ENCODE measurements at regions not wholly inside any gene's neighbourhood (a gene's known extent, or its start where the extent isn't known, plus 50 kb on each side); places are given as distances from the start of the nearest gene placed in this dataset.

DNA sequence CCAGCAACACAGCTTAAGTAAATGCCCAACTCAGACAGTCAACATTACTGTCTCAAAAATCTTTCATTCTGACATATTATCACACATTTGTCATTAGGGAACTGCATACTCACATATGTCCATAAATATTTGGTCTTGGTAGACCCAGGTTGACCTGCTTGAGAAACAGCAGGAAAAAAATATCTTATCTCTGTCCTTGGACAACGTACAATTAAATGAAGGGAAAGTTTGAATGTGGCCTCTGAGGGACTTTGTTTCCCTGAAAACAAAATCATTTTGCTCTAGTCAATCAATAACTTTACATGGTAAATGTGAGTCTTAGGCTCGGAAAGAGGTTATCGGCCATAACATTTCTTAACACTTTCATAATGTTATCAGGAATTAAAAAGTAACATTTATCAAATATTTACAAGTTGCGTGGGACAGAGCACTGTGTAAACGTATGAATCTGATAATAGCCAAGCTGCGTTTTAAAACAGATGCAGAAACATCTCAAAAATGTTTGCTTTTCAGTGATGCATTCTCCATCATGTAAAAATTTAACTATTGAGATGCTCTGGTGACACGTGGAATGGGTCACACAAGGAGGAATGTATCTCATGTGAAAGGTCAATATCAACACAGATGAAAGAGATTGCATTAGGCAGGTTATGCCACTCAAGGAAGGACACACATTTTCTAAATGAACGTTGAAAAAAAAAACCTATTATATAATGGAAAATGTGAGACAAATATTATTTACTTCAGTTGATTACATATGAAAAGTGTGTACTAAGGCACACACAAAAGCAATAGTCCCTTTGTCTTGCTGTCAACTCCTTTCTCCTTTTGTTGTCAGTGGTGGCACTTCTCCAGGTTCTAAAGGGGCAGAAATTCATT is 304.4 kb downstream of the WDR72 start:
- Histone ChIP-seq H3K27me3 (ENCODE audit: control insufficient read depth, insufficient read depth, low read length) (no peaks in the 10 kb centered on the region), H3K4me1 (ENCODE audit: control insufficient read depth, insufficient read depth, low read length) (no peaks in the 10 kb centered on the region), H3K9me3 (ENCODE audit: control insufficient read depth, insufficient read depth, low read length) (no peaks in the 10 kb centered on the region), H3K27ac (ENCODE audit: low read length) (no peak overlapping the region), H3K36me3 (ENCODE audit: control insufficient read depth, insufficient read depth, low read length) (no peaks in the 10 kb centered on the region), H3K4me3 (ENCODE audit: low read length) (no peak overlapping the region)
- TF ChIP-seq, protein P1, sequence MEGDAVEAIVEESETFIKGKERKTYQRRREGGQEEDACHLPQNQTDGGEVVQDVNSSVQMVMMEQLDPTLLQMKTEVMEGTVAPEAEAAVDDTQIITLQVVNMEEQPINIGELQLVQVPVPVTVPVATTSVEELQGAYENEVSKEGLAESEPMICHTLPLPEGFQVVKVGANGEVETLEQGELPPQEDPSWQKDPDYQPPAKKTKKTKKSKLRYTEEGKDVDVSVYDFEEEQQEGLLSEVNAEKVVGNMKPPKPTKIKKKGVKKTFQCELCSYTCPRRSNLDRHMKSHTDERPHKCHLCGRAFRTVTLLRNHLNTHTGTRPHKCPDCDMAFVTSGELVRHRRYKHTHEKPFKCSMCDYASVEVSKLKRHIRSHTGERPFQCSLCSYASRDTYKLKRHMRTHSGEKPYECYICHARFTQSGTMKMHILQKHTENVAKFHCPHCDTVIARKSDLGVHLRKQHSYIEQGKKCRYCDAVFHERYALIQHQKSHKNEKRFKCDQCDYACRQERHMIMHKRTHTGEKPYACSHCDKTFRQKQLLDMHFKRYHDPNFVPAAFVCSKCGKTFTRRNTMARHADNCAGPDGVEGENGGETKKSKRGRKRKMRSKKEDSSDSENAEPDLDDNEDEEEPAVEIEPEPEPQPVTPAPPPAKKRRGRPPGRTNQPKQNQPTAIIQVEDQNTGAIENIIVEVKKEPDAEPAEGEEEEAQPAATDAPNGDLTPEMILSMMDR (IDR thresholded peaks at IDR 0.05) = no peak
- intact Hi-C loops (cut with micrococcal nuclease) = no loop called here
- no peak overlapping the region for H3K4me3 Mint-ChIP-seq
- 93% methylated on average over 7 of the region's 8 CpGs for WGBS (ENCODE audit: insufficient coverage)
- no peaks in the 10 kb centered on the region for H3K27me3 Mint-ChIP-seq (ENCODE audit: low read depth in 2 of 2)
- DNase-seq = no peak
- ATAC-seq = no peak
- no peaks in the 10 kb centered on the region for H3K4me1 Mint-ChIP-seq
- H3K27ac Mint-ChIP-seq = no peak overlapping the region
- no peaks in the 10 kb centered on the region for H3K36me3 Mint-ChIP-seq
- H3K9me3 Mint-ChIP-seq = peaks cover 5 to 8% of the 10 kb centered on the region in 2 donors

DNA sequence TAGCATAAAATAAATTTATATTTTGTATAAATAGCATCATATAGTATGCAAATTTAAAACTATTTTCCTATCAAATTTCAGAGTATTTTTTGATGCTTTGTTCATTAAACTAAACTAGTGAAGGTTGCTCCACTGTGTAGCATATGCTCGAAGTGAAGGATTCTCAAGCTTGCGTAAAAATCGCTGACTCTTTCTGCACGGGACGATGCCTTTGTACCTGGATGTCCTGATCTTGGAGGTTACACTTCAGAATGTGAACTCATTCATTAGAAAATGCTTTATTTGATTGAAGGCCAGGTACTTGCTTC is 305.0 kb downstream of the WDR72 start:
- H3K27ac Mint-ChIP-seq = no peak overlapping the region
- intact Hi-C loops (cut with micrococcal nuclease) = no loop called here
- Histone ChIP-seq H3K4me1 (ENCODE audit: control insufficient read depth, insufficient read depth, low read length) (no peaks in the 10 kb centered on the region), H3K27ac (ENCODE audit: low read length) (no peak overlapping the region), H3K9me3 (ENCODE audit: control insufficient read depth, insufficient read depth, low read length) (no peaks in the 10 kb centered on the region), H3K27me3 (ENCODE audit: control insufficient read depth, insufficient read depth, low read length) (no peaks in the 10 kb centered on the region), H3K36me3 (ENCODE audit: control insufficient read depth, insufficient read depth, low read length) (no peaks in the 10 kb centered on the region), H3K4me3 (ENCODE audit: low read length) (no peak overlapping the region)
- ATAC-seq = no peak
- peaks cover 5 to 8% of the 10 kb centered on the region in 2 donors for H3K9me3 Mint-ChIP-seq
- H3K27me3 Mint-ChIP-seq (ENCODE audit: low read depth in 2 of 2) = no peaks in the 10 kb centered on the region
- H3K4me1 Mint-ChIP-seq = no peaks in the 10 kb centered on the region
- H3K4me3 Mint-ChIP-seq = no peak overlapping the region
- H3K36me3 Mint-ChIP-seq = no peaks in the 10 kb centered on the region
- TF ChIP-seq, protein P1 (IDR thresholded peaks at IDR 0.05) = no peak
- DNase-seq = no peak
- WGBS (ENCODE audit: insufficient coverage) = 89% methylated on average over 5 of the region's 5 CpGs

DNA sequence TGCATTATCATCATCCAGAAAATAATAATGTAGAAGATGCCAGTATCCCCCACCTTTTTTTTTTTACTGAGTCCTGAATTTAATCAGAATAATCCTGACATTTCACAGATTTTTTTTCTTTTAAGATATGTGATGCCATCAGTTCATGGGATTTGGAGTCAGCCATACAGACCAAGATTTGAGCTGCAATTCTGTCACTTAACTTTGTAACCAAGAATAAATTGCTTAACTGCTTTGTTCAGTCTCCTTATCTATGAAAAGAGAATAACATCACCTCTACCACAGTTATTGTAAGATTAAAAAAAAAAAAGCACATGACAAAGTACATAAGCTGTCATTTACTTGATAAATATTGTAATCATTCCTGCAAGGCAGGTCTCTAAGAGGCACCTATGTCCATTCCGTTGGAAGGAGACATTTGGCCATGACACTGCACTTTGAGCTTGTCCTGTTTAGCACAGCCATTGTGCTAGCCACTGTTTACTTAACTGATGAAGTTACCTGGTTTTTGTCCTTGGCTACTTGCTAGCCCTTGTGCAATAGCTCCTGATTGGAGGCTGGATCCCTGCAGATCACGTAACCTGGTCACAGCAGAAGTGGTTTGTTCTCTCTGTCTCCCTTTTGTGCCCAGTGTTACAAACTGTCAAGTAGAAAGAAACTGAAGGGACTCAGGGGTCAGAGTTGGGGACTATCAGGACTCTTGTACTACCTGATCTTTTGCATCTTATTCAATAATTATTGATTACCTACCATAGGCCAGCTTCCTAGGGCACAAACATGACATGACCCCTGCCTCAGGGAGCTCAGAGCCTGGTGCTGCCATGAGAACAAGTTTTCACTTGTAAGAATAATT is 306.0 kb downstream of the WDR72 start:
- intact Hi-C loops (cut with micrococcal nuclease) = no loop called here
- WGBS (ENCODE audit: insufficient coverage) = 77% methylated on average over 2 of the region's 2 CpGs
- peaks cover 0 to 4% of the 10 kb centered on the region in 2 donors for H3K9me3 Mint-ChIP-seq

More for the DNA sequence above, 306.0 kb downstream of the WDR72 start:
- TF ChIP-seq, protein P1 (IDR thresholded peaks at IDR 0.05) = no peak
- no peak overlapping the region for H3K27ac ChIP-seq (ENCODE audit: low read length)
- Mint-ChIP-seq H3K36me3 (no peaks in the 10 kb centered on the region), H3K4me3 (no peak overlapping the region), H3K27ac (no peak overlapping the region), H3K4me1 (no peaks in the 10 kb centered on the region), H3K27me3 (ENCODE audit: low read depth in 2 of 2) (no peaks in the 10 kb centered on the region)
- ATAC-seq (no peak), DNase-seq (no peak)
- H3K9me3 ChIP-seq (ENCODE audit: control insufficient read depth, insufficient read depth, low read length) = no peaks in the 10 kb centered on the region
- H3K36me3 ChIP-seq (ENCODE audit: control insufficient read depth, insufficient read depth, low read length) = no peaks in the 10 kb centered on the region
- H3K27me3 ChIP-seq (ENCODE audit: control insufficient read depth, insufficient read depth, low read length) = no peaks in the 10 kb centered on the region
- H3K4me3 ChIP-seq (ENCODE audit: low read length) = no peak overlapping the region
- no peaks in the 10 kb centered on the region for H3K4me1 ChIP-seq (ENCODE audit: control insufficient read depth, insufficient read depth, low read length)

Data from natural killer cell (primary cell).